GM13977 (cell line): ENCODE measurements at regions not wholly inside any gene's neighbourhood (a gene's known extent, or its start where the extent isn't known, plus 50 kb on each side); places are given as distances from the start of the nearest gene placed in this dataset.

Experiments
- DNase-seq: peaks from one replicate; pipeline ENCODE4 v3.0.0; 2012; ENCODE audit warnings: low spot score
- in situ Hi-C: fragments of 300-500 bp; cut with MboI; formaldehyde crosslinking; loops from one replicate; pipeline ENCODE4 v1.12.0; 2022; ENCODE audit warnings: low sequenced_read_pairs, low pct_unique_long_range_greater_than_20kb, mixed read lengths, inconsistent platforms; ENCODE audit not compliant: unreplicated experiment
- TF ChIP-seq, protein P1 (sequence below): IDR thresholded peaks from 2 replicates; pipeline ENCODE4 v1.5.1; 2012; ENCODE audit warnings: mild to moderate bottlenecking, control low read depth; ENCODE audit not compliant: insufficient read depth; ENCODE audit errors: extremely low read depth, missing control alignments

DNA sequence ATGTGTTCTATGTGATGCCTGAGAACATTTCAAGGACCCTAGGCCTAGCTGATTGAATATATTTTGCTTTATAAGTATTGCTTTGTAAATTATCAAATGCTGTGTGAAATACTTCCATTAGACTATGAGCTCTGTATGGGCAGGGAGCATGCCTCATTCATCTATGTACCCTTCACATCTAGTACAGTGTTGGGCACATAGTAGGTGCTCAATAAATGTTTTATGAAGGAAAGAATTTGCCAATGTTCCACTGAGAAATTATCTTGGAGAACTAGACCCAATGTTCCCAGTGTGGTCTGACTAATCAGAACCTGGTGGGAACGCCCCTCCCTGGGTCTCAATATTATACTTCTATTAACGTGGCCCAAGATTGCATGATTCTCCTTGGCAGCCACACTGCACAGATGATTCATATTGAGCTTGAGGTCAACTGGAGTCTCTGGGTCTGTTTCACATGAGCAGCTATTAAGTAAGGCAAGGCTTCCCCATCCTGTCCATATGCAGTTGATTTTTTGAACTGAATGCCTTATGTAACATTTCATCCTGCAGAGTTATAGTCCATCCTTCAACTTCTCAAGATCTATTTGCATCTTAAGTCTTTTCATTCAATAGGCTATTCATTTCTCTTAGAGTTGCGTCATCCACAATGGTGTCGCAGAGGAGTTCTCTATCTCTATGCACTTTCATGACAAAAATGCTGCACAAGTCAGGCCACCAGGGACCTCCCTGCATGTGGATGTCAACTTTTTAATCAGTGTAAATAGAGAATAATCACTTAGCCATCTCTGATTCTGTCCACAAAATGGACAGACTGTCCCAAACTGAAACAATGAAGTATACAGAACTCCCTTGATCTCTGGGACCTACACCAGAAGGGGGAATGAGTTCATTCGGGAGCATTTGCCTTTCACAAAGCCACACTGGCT is 257.6 kb downstream of the CYP26B1 start:
- in situ Hi-C loops: no loop called here
- TF ChIP-seq, protein P1, sequence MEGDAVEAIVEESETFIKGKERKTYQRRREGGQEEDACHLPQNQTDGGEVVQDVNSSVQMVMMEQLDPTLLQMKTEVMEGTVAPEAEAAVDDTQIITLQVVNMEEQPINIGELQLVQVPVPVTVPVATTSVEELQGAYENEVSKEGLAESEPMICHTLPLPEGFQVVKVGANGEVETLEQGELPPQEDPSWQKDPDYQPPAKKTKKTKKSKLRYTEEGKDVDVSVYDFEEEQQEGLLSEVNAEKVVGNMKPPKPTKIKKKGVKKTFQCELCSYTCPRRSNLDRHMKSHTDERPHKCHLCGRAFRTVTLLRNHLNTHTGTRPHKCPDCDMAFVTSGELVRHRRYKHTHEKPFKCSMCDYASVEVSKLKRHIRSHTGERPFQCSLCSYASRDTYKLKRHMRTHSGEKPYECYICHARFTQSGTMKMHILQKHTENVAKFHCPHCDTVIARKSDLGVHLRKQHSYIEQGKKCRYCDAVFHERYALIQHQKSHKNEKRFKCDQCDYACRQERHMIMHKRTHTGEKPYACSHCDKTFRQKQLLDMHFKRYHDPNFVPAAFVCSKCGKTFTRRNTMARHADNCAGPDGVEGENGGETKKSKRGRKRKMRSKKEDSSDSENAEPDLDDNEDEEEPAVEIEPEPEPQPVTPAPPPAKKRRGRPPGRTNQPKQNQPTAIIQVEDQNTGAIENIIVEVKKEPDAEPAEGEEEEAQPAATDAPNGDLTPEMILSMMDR: no peak
- no peak for DNase-seq

- no peak for DNase-seq
- TF ChIP-seq, protein P1: no peak
- in situ Hi-C loops: no loop called here
Observed at GRCh38 chr2:71888751-71889445, 258.8 kb downstream of the CYP26B1 start.

- in situ Hi-C loops: no loop called here
- TF ChIP-seq, protein P1: no peak
- DNase-seq: no peak
Observed at GRCh38 chr2:71887196-71887595, 260.5 kb downstream of the CYP26B1 start.

GRCh38 chr2:71886241-71886640 is 261.4 kb downstream of the CYP26B1 start:
- no peak for DNase-seq
- in situ Hi-C loops: no loop called here
- TF ChIP-seq, protein P1: no peak

GRCh38 chr2:71884303-71885042 is 263.2 kb downstream of the CYP26B1 start:
- in situ Hi-C loops: no loop called here
- no peak for DNase-seq
- TF ChIP-seq, protein P1: no peak

- in situ Hi-C loops: no loop called here
- no peak for DNase-seq
- TF ChIP-seq, protein P1: no peak
Observed at GRCh38 chr2:71882949-71883472, 264.7 kb downstream of the CYP26B1 start.
